ENCODE measurements at regions not wholly inside any gene's neighbourhood (a gene's known extent, or its start where the extent isn't known, plus 50 kb on each side); places are given as distances from the start of the nearest gene placed in this dataset.

GRCh38 chrX:39585808-39586207 lies 511.9 kb downstream of the BCOR start:
- no peaks in the 10 kb centered on the region for H3K27me3 ChIP-seq
- no peak for TF ChIP-seq EP300 (IDR thresholded peaks at IDR 0.05)
- H3K36me3 ChIP-seq, result no peaks in the 10 kb centered on the region
- no peak for DNase-seq
- H3K4me3 ChIP-seq, result no peak overlapping the region
- H3K9me3 ChIP-seq, result peaks cover 0 to 2% (median 0%) of the 10 kb centered on the region in 4 donors
- no peak overlapping the region for H3K27ac ChIP-seq
- no peaks in the 10 kb centered on the region for H3K4me1 ChIP-seq
- 88 to 91% methylated on average over 3 of the region's 3 CpGs for WGBS, 2 donors
- intact Hi-C loops (cut with DNase I), result no loop called here

GRCh38 chrX:39586359-39586758 lies 511.4 kb downstream of the BCOR start:
- Histone ChIP-seq H3K36me3 (no peaks in the 10 kb centered on the region), H3K27me3 (no peaks in the 10 kb centered on the region), H3K4me3 (no peak overlapping the region), H3K4me1 (no peaks in the 10 kb centered on the region), H3K27ac (no peak overlapping the region), H3K9me3 (peaks cover 0 to 2% (median 0%) of the 10 kb centered on the region in 4 donors)
- intact Hi-C loops (cut with DNase I), result no loop called here
- no peak for DNase-seq
- no peak for TF ChIP-seq EP300 (IDR thresholded peaks at IDR 0.05)
- no peak for TF ChIP-seq CTCF (IDR thresholded peaks at IDR 0.05)
- TF ChIP-seq POLR2A (IDR thresholded peaks at IDR 0.05), result no peak
- WGBS, 2 donors, result 57 to 76% methylated on average over 4 of the region's 4 CpGs

- intact Hi-C loops (cut with DNase I), result no loop called here
- no peak overlapping the region for H3K27ac ChIP-seq
- no peaks in the 10 kb centered on the region for H3K9me3 ChIP-seq
- H3K27me3 ChIP-seq, result no peaks in the 10 kb centered on the region
- WGBS, 2 donors, result 93 to 96% methylated on average over 3 of the region's 3 CpGs
- TF ChIP-seq POLR2A (IDR thresholded peaks at IDR 0.05), result no peak
- TF ChIP-seq POLR2AphosphoS5 (IDR thresholded peaks at IDR 0.05), result no peak
- no peak for TF ChIP-seq EP300 (IDR thresholded peaks at IDR 0.05)
- TF ChIP-seq CTCF (IDR thresholded peaks at IDR 0.05), result no peak
- no peak overlapping the region for H3K4me3 ChIP-seq
- no peaks in the 10 kb centered on the region for H3K36me3 ChIP-seq
- no peak for DNase-seq
- H3K4me1 ChIP-seq, result no peaks in the 10 kb centered on the region
Observed at GRCh38 chrX:39591099-39591498, 506.7 kb downstream of the BCOR start.

- Histone ChIP-seq H3K27me3 (no peaks in the 10 kb centered on the region), H3K27ac (no peak overlapping the region), H3K4me1 (no peaks in the 10 kb centered on the region), H3K36me3 (no peaks in the 10 kb centered on the region), H3K9me3 (no peaks in the 10 kb centered on the region), H3K4me3 (no peak overlapping the region)
- TF ChIP-seq POLR2A (IDR thresholded peaks at IDR 0.05) (no peak), EP300 (IDR thresholded peaks at IDR 0.05) (no peak), CTCF (IDR thresholded peaks at IDR 0.05) (no peak), POLR2AphosphoS5 (IDR thresholded peaks at IDR 0.05) (no peak)
- DNase-seq, result no peak
- intact Hi-C loops (cut with DNase I), result no loop called here
Observed at GRCh38 chrX:39592776-39593175, 505.0 kb downstream of the BCOR start.

- TF ChIP-seq POLR2A (IDR thresholded peaks at IDR 0.05) (no peak), POLR2AphosphoS5 (IDR thresholded peaks at IDR 0.05) (no peak), CTCF (IDR thresholded peaks at IDR 0.05) (no peak), EP300 (IDR thresholded peaks at IDR 0.05) (no peak)
- no peaks in the 10 kb centered on the region for H3K27me3 ChIP-seq
- no peak overlapping the region for H3K4me3 ChIP-seq
- H3K27ac ChIP-seq, result no peak overlapping the region
- WGBS, 2 donors, result 55 to 74% methylated on average over 1 of the region's 1 CpG
- H3K9me3 ChIP-seq, result no peaks in the 10 kb centered on the region
- no peak for DNase-seq
- no peaks in the 10 kb centered on the region for H3K4me1 ChIP-seq
- no peaks in the 10 kb centered on the region for H3K36me3 ChIP-seq
- intact Hi-C loops (cut with DNase I), result no loop called here
Observed at GRCh38 chrX:39595977-39596376, 501.8 kb downstream of the BCOR start.
